Immature natural killer cell (primary cell): ENCODE measurements at regions not wholly inside any gene's neighbourhood (a gene's known extent, or its start where the extent isn't known, plus 50 kb on each side); places are given as distances from the start of the nearest gene placed in this dataset.

ENCODE experiments used
- DNase-seq, 3 donors: peaks; one replicate each; pipeline ENCODE4 v3.0.0; 2022; ENCODE audit warnings: mixed read lengths in 1 of 3
- H3K27ac Mint-ChIP-seq, 6 donors: one replicate each; pipeline ENCODE4 v1.8.0; 2020; ENCODE audit warnings: mixed read lengths in 6 of 6, mild to moderate bottlenecking in 5 of 6, inconsistent platforms in 4 of 6, moderate library complexity in 3 of 6
- H3K27me3 Mint-ChIP-seq, 3 donors: one replicate each; pipeline ENCODE4 v1.8.0; 2020 to 2021; ENCODE audit warnings: low read depth in 3 of 3, mild to moderate bottlenecking in 3 of 3, mixed read lengths in 3 of 3, moderate library complexity in 3 of 3, inconsistent platforms in 1 of 3
- H3K36me3 Mint-ChIP-seq, 3 donors: one replicate each; pipeline ENCODE4 v1.8.0; 2020; ENCODE audit warnings: mixed read lengths in 3 of 3, inconsistent platforms in 2 of 3, mild to moderate bottlenecking in 2 of 3
- H3K4me1 Mint-ChIP-seq, 2 donors: one replicate each; pipeline ENCODE4 v1.8.0; 2020; ENCODE audit warnings: inconsistent platforms in 2 of 2, mild to moderate bottlenecking in 2 of 2, mixed read lengths in 2 of 2, moderate library complexity in 1 of 2
- H3K4me3 Mint-ChIP-seq, 5 donors: one replicate each; pipeline ENCODE4 v1.8.0; 2020; ENCODE audit warnings: mild to moderate bottlenecking in 5 of 5, mixed read lengths in 5 of 5, inconsistent platforms in 3 of 5, moderate library complexity in 3 of 5
- H3K9me3 Mint-ChIP-seq, 6 donors: one replicate each; pipeline ENCODE4 v1.8.0; 2020; ENCODE audit warnings: mild to moderate bottlenecking in 6 of 6, mixed read lengths in 6 of 6, inconsistent platforms in 4 of 6, moderate library complexity in 3 of 6

DNA sequence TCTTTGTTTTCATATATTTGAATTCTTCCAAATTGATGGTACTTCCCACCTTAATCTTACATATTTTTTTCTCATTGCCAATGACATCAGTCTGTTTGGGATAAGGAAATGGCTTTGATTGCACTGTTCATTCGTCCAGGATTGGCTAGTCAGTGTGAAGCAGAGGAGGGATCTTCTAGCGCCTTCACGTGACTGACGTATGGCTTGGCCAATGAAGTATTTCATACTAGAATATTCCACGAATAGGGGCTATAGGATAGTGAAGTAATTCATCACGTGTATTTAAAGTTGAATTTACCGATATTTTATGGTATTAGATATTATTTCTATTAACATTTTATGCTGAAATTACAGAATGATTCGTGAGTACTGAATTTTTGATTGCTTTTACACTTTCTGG is 178.7 kb upstream of the ZFHX3 start:
- H3K36me3 Mint-ChIP-seq: no peaks in the 10 kb centered on the region
- H3K27me3 Mint-ChIP-seq: peaks cover 0 to 3% (median 0%) of the 10 kb centered on the region in 3 donors
- H3K27ac Mint-ChIP-seq: no peak overlapping the region
- H3K4me3 Mint-ChIP-seq: no peak overlapping the region
- H3K9me3 Mint-ChIP-seq: peaks cover 0 to 2% (median 0%) of the 10 kb centered on the region in 6 donors
- no peaks in the 10 kb centered on the region for H3K4me1 Mint-ChIP-seq
- DNase-seq: no peak

- no peak for DNase-seq
- H3K27ac Mint-ChIP-seq: no peak overlapping the region
- H3K27me3 Mint-ChIP-seq: peaks cover 0 to 3% (median 0%) of the 10 kb centered on the region in 3 donors
- H3K9me3 Mint-ChIP-seq: no peaks in the 10 kb centered on the region
- no peak overlapping the region for H3K4me3 Mint-ChIP-seq
- no peaks in the 10 kb centered on the region for H3K36me3 Mint-ChIP-seq
- H3K4me1 Mint-ChIP-seq: no peaks in the 10 kb centered on the region
These were observed 178.1 kb upstream of the ZFHX3 start for GRCh38 chr16:73225983-73226382.

DNA sequence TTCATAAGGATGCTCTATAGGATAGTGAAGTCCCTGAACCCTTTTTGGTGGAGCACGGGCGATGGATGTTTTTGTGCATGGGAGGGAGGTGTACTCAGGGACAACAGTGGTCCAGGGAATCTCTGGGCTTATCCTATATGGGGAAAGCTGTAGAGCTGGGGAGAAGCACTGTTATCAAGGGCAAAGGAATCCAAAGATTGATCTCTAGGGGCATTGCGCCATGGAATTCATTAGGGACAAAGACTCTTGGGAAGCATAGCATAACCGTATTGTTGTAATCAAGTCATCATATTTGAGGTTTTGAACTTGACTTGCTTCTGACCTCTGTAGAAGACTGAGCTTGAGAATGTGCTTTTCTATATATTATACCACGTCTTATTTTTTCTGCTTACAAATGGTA is 172.9 kb upstream of the ZFHX3 start:
- H3K36me3 Mint-ChIP-seq: no peaks in the 10 kb centered on the region
- no peak overlapping the region for H3K27ac Mint-ChIP-seq
- H3K4me1 Mint-ChIP-seq: no peaks in the 10 kb centered on the region
- no peaks in the 10 kb centered on the region for H3K9me3 Mint-ChIP-seq
- peaks cover 0 to 2% (median 0%) of the 10 kb centered on the region in 3 donors for H3K27me3 Mint-ChIP-seq
- DNase-seq: no peak
- H3K4me3 Mint-ChIP-seq: no peak overlapping the region

DNA sequence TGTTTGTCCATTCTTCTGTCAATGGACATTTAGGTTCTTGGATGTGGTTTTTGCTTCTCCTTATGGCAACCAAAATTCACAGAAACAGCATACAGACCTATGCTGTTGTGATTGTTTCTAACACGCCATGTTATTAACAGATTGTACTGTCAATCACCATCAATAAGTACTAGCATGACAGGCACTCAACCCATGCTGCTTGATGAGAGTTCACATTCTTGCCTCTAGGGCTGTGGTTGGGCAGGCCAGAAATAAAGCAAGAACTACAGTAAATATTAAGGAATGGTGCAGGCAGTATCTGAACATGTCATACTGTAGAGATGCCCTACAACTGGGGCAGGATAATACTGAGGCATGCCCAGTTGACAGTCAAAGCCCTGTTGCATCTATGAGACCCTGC is 171.2 kb upstream of the ZFHX3 start:
- H3K27ac Mint-ChIP-seq: no peak overlapping the region
- H3K36me3 Mint-ChIP-seq: no peaks in the 10 kb centered on the region
- H3K4me1 Mint-ChIP-seq: no peaks in the 10 kb centered on the region
- H3K9me3 Mint-ChIP-seq: no peaks in the 10 kb centered on the region
- no peak for DNase-seq
- no peak overlapping the region for H3K4me3 Mint-ChIP-seq
- peaks cover 0 to 2% (median 1%) of the 10 kb centered on the region in 3 donors for H3K27me3 Mint-ChIP-seq

DNA sequence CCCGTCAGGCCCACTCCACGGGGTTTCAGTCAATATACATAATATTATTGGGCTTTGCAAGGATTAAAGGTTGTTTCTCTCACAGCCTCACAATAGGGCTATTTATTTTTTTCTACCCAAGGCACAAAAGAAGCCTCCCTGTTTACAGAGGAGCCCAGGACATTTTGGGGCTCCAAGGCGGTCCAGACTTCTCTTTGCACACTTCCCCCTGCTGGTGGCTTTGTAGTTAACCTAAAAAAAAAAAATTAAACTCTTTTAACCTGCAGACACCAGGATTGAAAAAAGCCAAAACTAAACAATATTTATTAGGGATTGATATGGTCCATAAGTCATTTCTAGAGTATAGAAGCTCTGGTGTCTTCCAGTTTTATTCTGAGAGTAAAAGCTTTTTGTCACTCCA is 169.7 kb upstream of the ZFHX3 start:
- Mint-ChIP-seq H3K4me3 (no peak overlapping the region), H3K36me3 (no peaks in the 10 kb centered on the region), H3K4me1 (no peaks in the 10 kb centered on the region), H3K27me3 (peaks cover 1 to 2% (median 2%) of the 10 kb centered on the region in 3 donors), H3K9me3 (no peaks in the 10 kb centered on the region), H3K27ac (no peak overlapping the region)
- no peak for DNase-seq

GRCh38 chr16:73216932-73217331 is 169.0 kb upstream of the ZFHX3 start:
- H3K4me3 Mint-ChIP-seq: no peak overlapping the region
- no peaks in the 10 kb centered on the region for H3K9me3 Mint-ChIP-seq
- no peaks in the 10 kb centered on the region for H3K36me3 Mint-ChIP-seq
- DNase-seq: no peak
- H3K4me1 Mint-ChIP-seq: no peaks in the 10 kb centered on the region
- H3K27ac Mint-ChIP-seq: no peak overlapping the region
- H3K27me3 Mint-ChIP-seq: peaks cover 1 to 2% (median 2%) of the 10 kb centered on the region in 3 donors

DNA sequence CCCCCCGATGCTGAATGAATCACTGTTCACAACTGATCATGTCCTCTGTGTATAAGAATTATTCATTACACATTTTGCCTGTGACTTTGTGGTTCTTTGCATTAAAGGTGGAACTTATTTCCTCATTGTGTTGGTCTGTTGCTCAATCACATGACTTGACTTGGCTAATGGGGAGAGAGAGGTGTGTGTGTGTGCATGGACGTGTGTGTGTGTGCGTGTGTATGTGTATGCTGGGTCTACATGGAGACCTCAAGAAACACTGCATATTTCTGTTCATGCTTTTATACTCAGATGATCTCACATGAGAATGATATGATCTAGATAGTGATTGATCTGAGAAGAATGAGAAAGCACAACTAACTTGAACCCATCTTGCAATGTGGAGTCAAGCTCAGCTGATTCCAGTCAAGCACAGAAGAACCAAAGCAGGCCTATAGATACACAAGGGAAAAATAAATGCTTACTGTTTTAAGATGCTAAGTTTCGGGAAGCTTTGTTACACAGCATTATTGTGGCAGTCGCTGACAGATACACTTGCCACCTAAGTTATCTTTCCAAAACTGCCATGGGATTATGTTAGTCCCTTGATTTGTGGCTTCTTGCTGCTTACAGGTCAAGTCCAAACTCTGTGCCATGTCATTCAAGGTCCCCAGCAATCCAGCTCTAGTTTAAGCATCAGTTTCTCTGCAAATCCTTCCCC is 167.9 kb upstream of the ZFHX3 start:
- Mint-ChIP-seq H3K4me1 (no peaks in the 10 kb centered on the region), H3K9me3 (no peaks in the 10 kb centered on the region), H3K4me3 (no peak overlapping the region), H3K36me3 (no peaks in the 10 kb centered on the region), H3K27me3 (peaks cover 1 to 2% (median 2%) of the 10 kb centered on the region in 3 donors), H3K27ac (no peak overlapping the region)
- DNase-seq: no peak

GRCh38 chr16:73214825-73215677 is 167.1 kb upstream of the ZFHX3 start:
- Mint-ChIP-seq H3K4me1 (no peaks in the 10 kb centered on the region), H3K27me3 (peaks cover 1 to 2% (median 2%) of the 10 kb centered on the region in 3 donors), H3K36me3 (no peaks in the 10 kb centered on the region), H3K9me3 (no peaks in the 10 kb centered on the region), H3K27ac (no peak overlapping the region), H3K4me3 (no peak overlapping the region)
- DNase-seq: no peak

DNA sequence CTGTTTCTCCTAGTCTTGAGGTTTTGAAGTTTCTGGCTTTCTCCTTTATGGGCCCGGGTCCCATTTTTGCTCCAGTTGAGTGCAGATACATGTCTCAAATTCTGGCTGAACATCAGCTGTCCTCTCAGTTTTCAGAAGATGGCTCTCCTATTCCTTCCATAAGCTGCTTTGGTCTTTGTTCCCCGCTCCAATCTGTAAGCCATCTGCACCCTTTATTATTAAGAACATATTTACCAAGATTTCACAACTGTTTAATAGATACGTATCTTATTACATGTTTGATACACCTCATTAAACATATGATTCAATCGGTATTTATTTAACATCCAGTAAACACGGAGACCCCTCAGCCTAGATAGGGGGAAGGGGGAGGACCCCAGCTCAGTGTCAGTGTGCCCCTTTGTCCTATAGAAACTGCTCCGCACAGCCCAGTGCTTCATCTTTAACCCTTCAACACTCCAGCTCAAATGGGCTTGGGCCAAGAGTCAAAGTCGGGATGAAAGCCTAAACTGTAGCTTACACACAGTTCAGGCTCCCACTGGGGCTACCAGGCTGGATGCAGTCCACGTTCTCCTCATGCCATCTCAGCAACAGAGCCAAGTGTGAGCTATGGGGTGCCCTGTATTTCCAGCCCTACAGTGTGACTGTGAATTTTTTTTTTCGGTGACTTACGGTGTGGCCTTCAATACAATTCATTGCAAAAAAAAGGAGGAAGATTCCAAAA is 166.0 kb upstream of the ZFHX3 start:
- Mint-ChIP-seq H3K4me1 (no peaks in the 10 kb centered on the region), H3K27me3 (peaks cover 0 to 2% (median 1%) of the 10 kb centered on the region in 3 donors), H3K27ac (no peak overlapping the region), H3K4me3 (no peak overlapping the region), H3K9me3 (no peaks in the 10 kb centered on the region), H3K36me3 (no peaks in the 10 kb centered on the region)
- no peak for DNase-seq

- no peak for DNase-seq
- H3K4me3 Mint-ChIP-seq: no peak overlapping the region
- no peaks in the 10 kb centered on the region for H3K9me3 Mint-ChIP-seq
These were observed 164.5 kb upstream of the ZFHX3 start for GRCh38 chr16:73212431-73212830.

GRCh38 chr16:73210686-73211085 is 162.8 kb upstream of the ZFHX3 start:
- Mint-ChIP-seq H3K36me3 (no peaks in the 10 kb centered on the region), H3K27me3 (peaks cover 0 to 5% (median 2%) of the 10 kb centered on the region in 3 donors), H3K27ac (no peak overlapping the region), H3K4me1 (no peaks in the 10 kb centered on the region), H3K4me3 (no peak overlapping the region), H3K9me3 (no peaks in the 10 kb centered on the region)
- DNase-seq: no peak

More at GRCh38 chr16:73212431-73212830, 164.5 kb upstream of the ZFHX3 start:
- Mint-ChIP-seq H3K27ac (no peak overlapping the region), H3K4me1 (no peaks in the 10 kb centered on the region), H3K27me3 (peaks cover 0 to 2% (median 1%) of the 10 kb centered on the region in 3 donors), H3K36me3 (no peaks in the 10 kb centered on the region)

GRCh38 chr16:73210084-73210483 is 162.2 kb upstream of the ZFHX3 start:
- peaks cover 0 to 5% (median 2%) of the 10 kb centered on the region in 3 donors for H3K27me3 Mint-ChIP-seq
- H3K9me3 Mint-ChIP-seq: no peaks in the 10 kb centered on the region
- no peak for DNase-seq
- H3K4me1 Mint-ChIP-seq: no peaks in the 10 kb centered on the region
- no peak overlapping the region for H3K4me3 Mint-ChIP-seq
- H3K36me3 Mint-ChIP-seq: no peaks in the 10 kb centered on the region
- H3K27ac Mint-ChIP-seq: no peak overlapping the region

DNA sequence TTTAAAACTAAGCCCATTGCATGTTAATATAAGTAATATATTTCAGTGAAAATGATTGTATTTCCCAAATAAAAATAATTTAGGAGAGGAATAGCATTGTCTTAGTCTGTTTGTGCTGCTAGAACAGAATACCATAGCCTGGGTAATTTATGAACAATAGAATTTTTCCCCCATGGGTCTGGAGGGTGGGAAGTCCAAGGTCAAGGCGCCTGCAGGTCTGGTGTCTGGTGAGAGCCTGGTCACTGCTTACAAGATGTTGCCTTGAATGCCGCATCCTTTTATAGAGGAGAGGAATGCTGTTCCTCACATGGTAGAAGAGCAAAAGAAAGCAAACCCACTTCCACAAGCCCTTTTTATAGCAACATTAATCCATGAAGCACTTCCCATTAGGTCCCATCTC is 161.3 kb upstream of the ZFHX3 start:
- H3K4me3 Mint-ChIP-seq: no peak overlapping the region
- H3K36me3 Mint-ChIP-seq: no peaks in the 10 kb centered on the region
- DNase-seq: no peak
- H3K9me3 Mint-ChIP-seq: no peaks in the 10 kb centered on the region
- peaks cover 0 to 4% (median 2%) of the 10 kb centered on the region in 3 donors for H3K27me3 Mint-ChIP-seq
- no peak overlapping the region for H3K27ac Mint-ChIP-seq
- H3K4me1 Mint-ChIP-seq: no peaks in the 10 kb centered on the region

- DNase-seq: no peak
- no peaks in the 10 kb centered on the region for H3K4me1 Mint-ChIP-seq
- peaks cover 0 to 5% (median 5%) of the 10 kb centered on the region in 3 donors for H3K27me3 Mint-ChIP-seq
- H3K4me3 Mint-ChIP-seq: no peak overlapping the region
- peaks cover 0 to 2% (median 0%) of the 10 kb centered on the region in 6 donors for H3K9me3 Mint-ChIP-seq
- H3K27ac Mint-ChIP-seq: no peak overlapping the region
- H3K36me3 Mint-ChIP-seq: no peaks in the 10 kb centered on the region
These were observed 158.3 kb upstream of the ZFHX3 start for GRCh38 chr16:73206151-73206707.
